HG02943 (cell line): ENCODE measurements at regions not wholly inside any gene's neighbourhood (a gene's known extent, or its start where the extent isn't known, plus 50 kb on each side); places are given as distances from the start of the nearest gene placed in this dataset.

ENCODE experiments used
- ATAC-seq: cut with Tn5 transposase; IDR thresholded peaks from one replicate; pipeline ENCODE4 v1.9.1; 2021; ENCODE audit warnings: mild to moderate bottlenecking, low read depth, moderate library complexity; ENCODE audit not compliant: unreplicated experiment

DNA sequence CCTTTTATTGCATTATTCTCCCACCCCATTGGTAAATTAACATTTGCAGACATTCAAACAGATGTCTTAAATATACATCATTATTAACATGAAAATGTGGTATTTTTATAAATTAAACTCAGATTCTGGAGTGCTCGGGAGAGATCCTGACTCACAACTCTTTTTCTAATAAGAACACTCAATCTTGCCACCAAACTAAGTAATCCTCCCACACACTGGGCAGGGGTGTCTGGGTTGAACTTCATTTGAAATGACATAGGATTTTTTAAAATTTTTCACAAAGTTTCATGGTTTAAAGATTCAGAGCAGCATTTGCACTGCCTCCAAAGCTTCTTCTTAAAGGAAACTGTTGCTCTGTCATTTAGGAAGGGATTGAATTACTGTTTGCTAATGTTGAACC lies 754.3 kb downstream of the MECOM start:
- ATAC-seq: no peak

DNA sequence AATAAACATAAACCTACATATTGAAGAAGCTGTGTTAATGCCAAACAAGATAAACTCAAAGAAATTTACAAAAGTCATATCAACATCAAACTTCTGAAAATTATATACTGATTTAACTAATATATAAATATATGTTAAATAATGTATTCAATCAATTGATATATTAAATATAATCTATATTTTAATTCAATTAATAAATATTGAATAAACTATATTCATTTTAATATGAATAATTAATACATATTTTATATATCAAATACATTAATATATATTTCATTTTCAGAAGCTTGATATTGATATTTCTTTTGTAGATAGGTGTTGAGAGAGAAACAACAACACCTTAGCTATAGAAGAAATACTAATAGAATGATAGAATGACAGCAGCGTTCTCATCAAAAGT lies 768.1 kb downstream of the MECOM start:
- no peak for ATAC-seq

DNA sequence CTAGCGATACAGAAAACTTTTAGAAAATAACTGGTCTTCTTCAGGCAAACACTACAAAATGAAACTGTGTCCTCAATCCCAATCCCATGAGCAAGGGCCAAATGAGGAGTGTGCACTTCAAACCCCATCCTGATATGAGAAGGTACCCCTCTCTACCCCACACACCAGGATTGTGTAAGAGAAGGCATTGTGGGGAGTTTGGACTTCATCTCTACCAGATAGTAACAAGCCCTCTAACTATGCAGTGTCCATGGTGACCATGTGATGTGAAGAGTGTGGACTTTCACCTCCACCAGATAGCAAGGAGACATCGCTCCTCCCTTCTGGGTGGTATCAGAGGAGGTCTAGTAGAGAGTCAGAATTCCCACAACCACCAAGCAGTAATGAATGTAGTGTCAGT lies 769.3 kb downstream of the MECOM start:
- no peak for ATAC-seq

DNA sequence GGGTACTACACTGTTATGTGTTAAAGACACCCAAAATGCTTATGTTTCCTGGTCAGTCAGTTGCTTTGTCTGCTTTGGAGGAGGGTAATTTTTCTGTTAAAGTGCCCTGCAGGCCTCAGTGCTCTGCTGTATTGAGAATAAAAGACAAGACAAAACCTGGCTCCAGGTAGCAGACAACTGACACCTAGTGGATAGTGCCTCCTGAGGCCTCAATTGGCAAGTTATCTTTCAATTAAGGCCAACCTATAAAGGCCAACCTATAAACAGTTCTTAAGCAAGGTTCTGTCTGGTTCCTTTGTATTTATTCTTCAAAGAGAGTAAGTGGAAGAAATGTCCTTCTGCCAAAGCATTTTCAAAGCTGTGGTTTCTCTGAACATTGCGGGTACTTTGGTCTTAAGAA lies 773.8 kb downstream of the MECOM start:
- no peak for ATAC-seq

DNA sequence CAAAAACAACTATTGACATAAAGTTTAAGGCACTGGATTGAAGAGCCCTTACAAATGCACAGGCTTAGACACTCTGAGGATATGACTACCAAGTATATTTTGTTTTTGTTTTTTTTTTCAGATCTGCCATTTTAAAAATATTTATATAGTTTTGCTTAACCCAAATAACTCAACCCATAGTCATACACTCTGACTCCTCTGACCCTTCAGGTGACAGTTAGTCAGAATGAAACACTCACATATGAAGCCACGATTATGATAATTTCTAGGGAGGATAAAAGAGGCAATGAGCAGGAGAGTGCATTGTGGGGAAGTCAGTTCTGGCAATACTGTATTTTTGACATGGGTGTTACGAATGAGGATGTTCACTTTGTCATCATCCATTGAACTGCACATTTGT lies 774.7 kb downstream of the MECOM start:
- ATAC-seq: no peak

DNA sequence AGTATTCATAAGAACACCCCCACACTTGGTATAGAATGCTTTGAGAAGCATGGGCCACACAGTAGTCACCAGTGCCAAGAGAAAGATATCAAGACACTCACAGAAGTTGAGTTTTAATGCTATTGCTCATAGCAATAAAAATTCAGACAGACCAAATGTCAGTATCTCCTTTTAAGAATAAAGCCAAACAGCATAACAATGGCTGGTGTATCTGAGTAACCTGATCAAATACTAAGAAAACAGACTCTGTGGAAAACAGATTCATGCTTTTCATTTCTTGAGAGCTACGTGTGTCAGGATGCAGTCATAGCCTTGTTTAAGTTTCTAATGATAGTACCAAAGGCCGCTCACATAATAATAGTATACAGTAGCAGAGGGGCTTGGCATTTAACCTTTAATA lies 778.5 kb downstream of the MECOM start:
- no peak for ATAC-seq

DNA sequence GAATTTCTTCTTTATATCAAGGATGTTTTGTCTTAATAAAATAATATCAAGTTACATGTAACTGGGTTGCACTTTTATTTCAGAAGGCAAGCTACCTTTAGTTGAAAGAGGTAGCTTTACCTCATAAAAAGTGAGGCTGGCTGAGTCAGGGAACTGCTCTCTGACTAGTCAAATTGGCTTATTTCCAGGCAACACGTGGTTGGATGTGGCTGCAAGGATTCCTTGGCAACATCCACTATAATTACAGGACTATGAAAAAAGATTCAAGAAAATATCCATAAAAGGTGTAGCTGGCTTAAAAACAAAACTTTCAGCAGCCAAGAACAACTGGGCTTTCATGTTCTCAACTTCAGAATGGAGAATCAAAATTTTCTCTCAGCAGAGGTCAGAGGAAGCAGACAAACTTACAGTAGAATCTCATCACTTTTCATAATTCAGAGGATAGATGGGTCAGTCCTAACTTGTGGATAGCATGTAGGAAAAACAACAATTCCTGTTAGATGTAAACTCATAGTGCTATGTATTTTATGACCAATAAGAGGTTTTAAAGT lies 779.1 kb downstream of the MECOM start:
- no peak for ATAC-seq

DNA sequence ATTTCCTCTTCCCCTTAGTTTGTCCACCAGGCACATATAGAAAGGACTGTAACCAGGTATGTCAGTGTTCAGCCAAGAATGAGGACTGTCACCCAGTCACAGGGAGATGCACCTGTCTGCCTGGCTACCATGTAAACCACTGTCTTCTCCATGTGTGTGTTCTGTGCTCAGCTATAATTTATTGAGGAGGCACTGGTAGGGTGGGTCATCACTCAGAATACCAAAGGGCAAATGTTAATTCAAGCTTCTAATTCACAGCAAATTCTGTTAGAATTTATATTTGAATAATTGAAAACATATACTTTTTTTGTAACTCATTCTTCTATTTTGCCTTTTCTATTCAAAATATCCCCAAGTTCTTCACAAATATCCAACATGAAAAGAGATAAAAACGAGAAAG lies 780.4 kb downstream of the MECOM start:
- no peak for ATAC-seq

DNA sequence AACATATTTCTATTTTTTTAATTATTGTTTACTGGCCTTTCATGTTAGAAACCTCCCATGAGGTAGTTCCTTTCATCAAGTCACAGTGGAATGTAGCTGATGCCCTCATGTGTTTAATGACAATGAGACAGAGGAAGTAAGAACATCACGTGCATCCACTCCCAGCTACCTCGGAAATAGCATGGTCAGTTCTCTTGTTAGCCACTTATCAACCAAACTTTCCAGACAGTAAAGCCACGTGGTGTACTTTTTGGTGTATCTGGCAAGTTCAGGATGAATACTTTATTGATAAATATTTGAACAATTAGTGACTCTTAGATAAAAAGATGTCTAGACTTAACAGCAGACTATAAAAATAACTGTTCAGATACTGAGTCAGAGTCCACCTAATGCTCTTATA lies 781.7 kb downstream of the MECOM start:
- ATAC-seq: no peak

DNA sequence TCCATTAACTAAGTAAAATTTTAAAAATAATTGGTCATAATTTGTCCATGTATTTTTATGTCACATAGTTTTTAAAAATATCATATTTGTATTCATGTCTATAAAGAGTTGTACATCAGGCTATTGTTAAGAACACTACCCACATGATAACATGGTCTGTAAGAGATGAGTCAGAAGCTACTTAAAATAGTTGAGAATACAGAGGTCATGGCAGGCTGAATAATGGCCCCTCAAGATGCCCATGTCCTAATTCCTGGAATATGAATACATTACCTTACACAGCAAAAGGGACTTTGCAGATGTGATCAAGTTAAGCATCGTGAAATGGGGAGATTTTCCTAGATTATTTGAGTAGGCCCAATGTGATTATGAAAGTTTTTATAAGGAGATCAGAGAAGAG lies 782.9 kb upstream of the GOLIM4 start:
- no peak for ATAC-seq

DNA sequence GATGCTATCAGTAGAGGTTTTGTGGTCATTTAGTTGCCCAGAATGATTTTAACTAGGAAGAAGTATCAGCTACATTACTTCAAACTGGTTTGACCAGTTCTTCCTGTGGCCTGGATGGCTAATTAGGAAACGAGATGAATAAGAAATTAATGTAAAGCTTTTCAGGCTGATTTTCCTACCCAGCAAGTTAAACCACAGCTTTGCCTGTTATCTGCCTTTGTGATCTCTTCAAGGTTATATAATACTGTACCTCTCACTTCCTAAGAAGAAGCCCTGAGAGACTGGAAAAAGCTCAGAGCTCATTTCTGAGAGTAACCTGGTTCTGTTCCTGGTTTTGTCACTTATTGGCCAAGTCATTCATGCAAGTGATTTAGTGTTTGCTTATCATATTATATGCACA lies 782.2 kb upstream of the GOLIM4 start:
- ATAC-seq: no peak

DNA sequence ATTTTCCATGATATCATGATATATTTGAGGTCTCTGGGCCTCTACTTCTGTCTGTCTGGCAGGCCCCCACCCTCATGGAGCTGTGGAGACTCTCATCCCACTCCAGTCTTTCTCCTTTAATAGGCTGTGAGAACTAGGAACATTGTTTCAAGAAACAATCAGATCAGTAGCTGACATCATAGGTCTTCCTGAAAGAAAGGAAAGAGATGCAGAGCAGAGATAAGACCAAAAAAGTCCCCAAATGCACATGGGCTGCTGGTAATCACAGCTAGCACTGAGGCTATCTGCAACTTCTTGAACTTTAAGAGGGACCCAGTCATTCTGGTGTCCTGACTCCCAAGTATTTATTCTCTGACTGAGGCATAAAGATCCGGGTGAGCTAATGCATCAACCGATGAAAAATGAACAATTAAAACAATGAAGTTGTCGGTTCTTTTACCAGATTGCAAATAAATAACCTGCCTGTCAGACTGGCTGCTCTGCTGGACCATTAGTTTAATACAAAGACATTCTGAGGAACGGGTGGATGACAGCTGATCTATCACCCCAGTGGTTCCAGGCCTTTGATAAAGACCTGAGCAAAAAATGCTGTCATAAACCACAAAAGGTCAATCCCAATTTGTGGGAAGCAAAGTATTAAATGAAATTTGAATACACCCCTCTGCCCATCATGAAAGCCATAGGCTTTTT lies 780.8 kb upstream of the GOLIM4 start:
- ATAC-seq: no peak

DNA sequence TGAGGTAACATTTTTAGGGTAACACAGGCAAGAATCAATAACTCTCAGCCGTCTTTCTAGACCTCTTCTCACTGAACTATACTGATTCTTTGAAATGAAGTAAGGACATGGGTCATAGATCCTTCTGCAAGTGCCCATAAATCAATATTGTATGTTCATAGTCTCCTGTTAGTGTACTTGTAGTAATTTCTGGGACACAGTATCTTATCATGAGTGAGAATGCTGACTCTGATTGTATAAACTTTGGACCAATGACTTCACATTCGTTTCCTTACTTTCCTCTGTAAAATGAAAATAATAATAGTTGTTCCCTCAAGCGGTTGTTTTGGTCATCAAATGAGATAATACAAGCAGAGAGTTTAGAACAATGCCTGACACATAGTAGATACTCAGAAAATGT lies 777.1 kb upstream of the GOLIM4 start:
- ATAC-seq: no peak

DNA sequence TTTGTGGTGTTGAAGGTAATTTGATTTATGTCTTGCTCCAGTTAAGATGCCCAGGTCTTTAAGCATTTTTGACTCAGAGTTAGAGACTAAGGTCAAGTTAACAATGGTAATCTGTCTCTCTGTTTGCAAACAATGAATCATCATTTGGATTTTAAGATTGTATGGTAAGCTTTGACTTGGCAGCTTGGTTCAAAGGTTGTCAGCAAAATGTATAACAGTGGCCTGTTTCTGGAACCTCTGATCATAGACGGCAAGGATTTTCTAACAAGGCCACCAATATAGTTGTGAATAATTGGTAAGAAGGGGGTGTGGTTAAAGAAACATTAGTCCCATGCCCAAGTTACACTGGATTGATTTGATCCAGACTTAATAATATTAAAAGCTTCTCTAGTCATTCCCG lies 775.2 kb upstream of the GOLIM4 start:
- no peak for ATAC-seq

DNA sequence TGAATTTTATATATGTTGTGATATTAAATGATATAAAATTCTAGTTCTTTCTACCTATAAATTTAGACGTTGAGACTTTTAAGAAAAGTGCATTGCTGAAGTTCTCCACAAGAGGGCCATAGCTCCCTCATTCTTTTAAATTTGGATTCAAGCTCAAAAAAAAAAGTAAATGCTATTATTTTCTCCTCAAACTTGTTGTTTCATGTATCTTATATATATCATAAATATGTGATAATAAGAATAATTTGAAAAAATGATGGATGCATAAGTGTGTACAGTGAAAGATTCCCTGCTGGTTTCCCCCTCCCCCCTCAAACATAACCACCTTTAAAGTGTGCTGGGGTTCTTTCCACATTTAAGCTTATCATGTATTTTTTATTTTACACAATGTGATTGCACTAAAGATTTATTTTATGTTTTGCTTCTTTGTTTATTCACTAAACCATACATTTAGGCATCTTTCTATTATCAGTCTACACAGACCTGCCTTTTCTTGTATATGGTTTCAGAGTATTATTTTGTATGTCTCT lies 769.4 kb upstream of the GOLIM4 start:
- ATAC-seq: no peak

DNA sequence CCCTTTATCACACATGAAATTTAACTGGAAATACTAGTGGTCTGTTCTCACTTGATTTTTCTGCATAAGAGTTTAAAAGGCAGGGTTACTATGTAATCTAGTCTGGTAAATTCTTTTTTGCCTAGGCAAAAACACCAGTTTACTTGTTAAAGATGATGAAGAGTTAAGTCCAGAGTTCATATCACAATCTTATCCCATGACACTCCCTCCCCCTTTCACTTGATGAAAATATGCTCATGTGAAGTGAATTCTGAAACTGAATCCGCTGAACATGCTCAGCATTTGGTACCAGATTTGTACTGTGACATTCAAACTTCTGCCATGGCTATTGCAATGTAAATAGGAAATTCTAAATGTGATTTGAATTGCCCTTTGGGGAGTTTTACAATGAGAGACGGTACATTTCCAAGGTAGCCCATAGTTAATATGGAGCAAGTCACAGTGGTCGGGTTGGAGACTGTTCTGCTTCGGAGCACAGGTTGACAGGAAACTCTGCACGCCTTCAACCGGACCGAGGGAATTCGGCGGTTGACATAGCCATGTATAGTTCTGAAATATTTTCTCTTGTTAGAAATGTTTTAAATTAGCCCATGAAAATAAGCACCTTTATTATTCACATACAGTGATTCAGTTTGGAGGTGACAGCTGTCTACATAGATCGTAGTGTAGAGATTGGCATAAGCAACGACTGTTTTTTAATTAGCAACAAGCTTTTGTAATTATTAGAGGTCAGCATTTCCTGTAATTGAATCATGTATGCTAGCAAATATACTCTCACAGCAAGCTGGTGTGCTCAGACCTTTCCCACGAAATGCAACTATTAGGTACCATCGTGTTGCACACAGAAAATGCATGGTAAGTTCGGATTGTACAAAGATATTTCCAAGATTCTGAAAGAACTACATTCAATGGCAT lies 768.6 kb upstream of the GOLIM4 start:
- ATAC-seq: no peak

DNA sequence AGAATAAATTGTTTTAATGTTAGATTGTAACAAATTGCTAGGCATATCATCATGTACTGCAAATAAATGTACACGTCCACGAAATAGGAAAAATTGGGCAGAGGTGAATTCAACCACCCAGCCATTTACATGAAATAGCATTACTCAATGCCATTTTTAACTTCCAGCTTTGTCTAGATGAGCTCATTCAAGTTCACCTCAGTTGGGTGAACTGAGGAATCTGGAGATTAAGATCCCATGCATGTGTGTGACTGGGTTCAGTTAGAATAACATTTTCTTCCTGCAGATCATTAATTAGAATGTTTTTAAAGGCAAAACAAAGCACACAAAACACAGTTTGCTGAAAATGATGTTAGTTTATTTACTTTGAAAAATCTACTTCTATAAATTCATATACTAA lies 767.8 kb upstream of the GOLIM4 start:
- no peak for ATAC-seq

DNA sequence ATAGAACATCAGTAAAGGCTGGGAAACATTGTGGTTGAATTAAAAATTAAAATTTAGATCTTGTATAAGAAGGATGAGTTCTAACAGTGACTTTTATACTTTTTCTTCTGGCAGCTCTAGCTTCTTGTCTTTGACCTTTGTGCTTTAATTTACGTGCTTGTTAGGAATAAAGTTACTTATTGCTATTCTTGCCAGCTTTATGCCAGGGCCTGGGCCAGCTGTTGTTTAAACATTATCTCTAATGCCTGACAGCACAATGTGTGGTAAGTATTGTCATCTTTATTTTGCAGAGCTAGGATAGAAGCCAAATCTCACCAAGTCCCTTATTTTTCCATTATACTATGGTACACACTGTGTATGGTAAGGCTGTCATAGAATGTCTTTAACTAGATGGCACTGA lies 766.7 kb upstream of the GOLIM4 start:
- no peak for ATAC-seq

DNA sequence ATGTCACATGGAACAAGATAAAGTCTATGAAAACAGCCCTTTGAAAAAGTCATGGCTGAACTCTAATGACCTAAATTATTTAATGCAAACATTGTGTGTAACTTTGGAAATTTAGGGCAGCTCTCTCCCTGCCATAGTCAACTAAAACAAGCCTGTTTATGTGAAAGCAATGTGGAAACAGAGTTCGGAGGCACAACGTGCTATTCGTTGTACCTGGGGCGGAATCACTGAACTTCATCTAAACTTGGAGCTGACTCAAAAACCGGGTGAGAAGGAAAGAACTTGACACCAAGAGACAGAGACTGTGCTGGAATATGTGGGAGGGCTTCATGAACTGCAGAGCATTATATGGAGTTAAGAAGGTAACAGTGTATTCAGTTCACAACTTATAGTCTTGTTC lies 764.9 kb upstream of the GOLIM4 start:
- no peak for ATAC-seq

DNA sequence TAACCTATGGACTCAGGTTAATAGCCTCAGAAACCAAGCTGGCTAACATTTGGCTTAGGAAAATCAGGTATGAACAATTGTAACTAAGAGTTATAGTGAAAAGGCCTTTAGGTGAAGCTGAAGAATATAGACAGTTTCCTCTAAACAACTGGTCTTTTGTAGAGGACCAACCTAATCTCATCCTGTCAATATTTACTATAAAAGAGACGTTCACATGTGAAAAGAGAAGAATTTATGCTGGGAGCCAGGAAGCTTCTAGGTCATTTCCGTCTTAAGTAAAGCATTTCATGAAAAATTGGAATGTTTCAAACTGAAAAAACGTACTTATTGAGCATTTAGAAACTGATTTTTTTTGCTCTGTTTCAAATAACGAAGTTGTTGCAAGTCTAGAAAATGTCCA lies 764.3 kb upstream of the GOLIM4 start:
- ATAC-seq: no peak

DNA sequence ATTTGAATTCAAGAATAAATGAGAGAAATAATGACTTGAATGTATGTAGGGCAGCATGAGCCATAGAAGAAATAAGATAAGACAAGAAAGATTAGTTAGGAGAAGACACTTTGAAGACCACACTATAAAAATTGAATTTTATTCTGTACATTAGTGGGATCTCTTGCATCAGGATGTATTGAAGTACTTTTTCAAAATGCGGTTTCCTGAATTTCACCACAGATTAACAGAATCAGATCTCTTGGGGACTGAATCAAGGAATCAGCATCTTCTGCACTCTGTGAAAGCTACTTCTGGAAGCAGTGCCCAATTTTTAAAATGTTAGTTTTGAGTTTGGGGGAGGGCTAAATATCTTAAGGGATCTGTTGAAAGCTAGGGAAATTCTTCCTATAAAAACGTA lies 763.9 kb upstream of the GOLIM4 start:
- ATAC-seq: no peak

DNA sequence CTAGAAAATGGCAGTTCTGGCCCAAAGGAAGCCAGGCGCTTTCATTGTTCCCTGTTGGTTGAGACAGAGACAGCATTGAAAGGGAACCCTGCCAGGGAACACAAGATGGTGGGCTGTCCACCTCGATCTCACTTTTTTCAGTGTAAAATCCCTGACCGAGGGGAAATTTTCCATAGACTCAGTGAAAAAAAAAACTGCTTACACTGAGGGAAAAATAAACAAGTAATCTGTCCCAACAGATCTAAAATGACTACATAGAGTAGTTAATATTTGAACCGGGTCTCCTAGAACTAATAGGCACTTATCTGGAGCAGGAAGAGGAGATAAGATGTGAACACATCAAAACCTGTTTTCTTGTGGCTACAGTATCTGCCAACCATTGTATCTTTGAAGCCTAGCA lies 763.4 kb upstream of the GOLIM4 start:
- ATAC-seq: no peak
